IgD-negative memory B cell (primary cell): ENCODE measurements at regions not wholly inside any gene's neighbourhood (a gene's known extent, or its start where the extent isn't known, plus 50 kb on each side); places are given as distances from the start of the nearest gene placed in this dataset.

Source experiments
- H3K27ac Mint-ChIP-seq, 3 donors: one replicate each; pipeline ENCODE4 v1.8.0; 2020 to 2022; ENCODE audit warnings: mild to moderate bottlenecking in 3 of 3, mixed read lengths in 3 of 3, moderate library complexity in 1 of 3
- H3K27me3 Mint-ChIP-seq: one replicate; pipeline ENCODE4 v1.8.0; 2021; ENCODE audit warnings: mixed read lengths
- H3K36me3 Mint-ChIP-seq: one replicate; pipeline ENCODE4 v1.8.0; 2020; ENCODE audit warnings: mild to moderate bottlenecking, mixed read lengths
- H3K4me1 Mint-ChIP-seq, 3 donors: one replicate each; pipeline ENCODE4 v1.8.0; 2020 to 2022; ENCODE audit warnings: mixed read lengths in 3 of 3, mild to moderate bottlenecking in 1 of 3
- H3K4me3 Mint-ChIP-seq, 4 donors: one replicate each; pipeline ENCODE4 v1.8.0; 2020 to 2022; ENCODE audit warnings: mild to moderate bottlenecking in 4 of 4, mixed read lengths in 4 of 4, moderate library complexity in 3 of 4
- H3K9me3 Mint-ChIP-seq, 3 donors: one replicate each; pipeline ENCODE4 v1.8.0; 2020 to 2021; ENCODE audit warnings: mixed read lengths in 3 of 3, mild to moderate bottlenecking in 1 of 3

DNA sequence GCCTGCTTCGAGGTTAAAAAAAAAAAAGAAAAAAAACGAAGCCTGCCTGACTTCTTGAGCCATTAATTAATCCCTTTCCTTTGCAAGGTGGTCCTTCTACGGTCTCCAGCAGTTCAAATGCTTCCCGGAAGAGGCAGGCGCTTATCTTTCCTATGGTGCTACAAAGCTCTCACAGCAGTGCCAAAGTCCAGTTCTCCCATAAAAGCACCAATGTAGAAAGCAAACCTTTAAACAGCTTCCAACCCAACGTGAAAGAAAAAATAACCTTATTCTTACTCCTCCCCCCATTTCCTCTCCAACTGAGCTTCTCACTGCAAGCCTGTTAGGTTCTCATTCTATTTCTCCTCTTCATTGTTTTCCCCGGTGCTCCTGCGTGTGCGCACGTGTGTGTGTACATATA lies 317.4 kb upstream of the SOX11 start:
- Mint-ChIP-seq H3K36me3 (no peaks in the 10 kb centered on the region), H3K27me3 (no peaks in the 10 kb centered on the region), H3K4me3 (no peak overlapping the region), H3K4me1 (peaks cover 0 to 1% (median 0%) of the 10 kb centered on the region in 3 donors), H3K9me3 (peaks cover 0 to 6% (median 2%) of the 10 kb centered on the region in 3 donors), H3K27ac (no peak overlapping the region)

DNA sequence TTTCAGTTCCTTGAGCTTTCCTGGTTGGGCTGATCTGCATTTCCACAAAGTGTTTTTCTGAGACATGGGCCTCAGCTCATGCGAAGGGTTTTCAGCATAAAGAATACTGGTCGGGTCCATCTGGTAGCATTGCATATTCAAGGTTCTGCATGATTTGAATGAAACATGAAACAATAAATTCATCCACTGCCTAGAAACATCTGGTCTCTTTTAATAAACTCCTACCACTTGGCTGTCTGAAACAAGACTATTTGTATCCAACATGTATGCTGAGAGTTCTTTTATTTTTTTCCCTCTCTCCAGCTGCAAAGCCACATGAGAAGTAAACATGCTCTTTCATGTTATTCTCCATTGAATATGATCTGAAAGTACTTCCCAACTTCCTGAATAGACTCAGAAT lies 314.9 kb upstream of the SOX11 start:
- Mint-ChIP-seq H3K27me3 (no peaks in the 10 kb centered on the region), H3K4me3 (no peak overlapping the region), H3K36me3 (no peaks in the 10 kb centered on the region), H3K27ac (no peak overlapping the region), H3K9me3 (peaks cover 0 to 6% (median 2%) of the 10 kb centered on the region in 3 donors), H3K4me1 (peaks cover 0 to 1% (median 0%) of the 10 kb centered on the region in 3 donors)

GRCh38 chr2:5379811-5380210 lies 312.4 kb upstream of the SOX11 start:
- H3K36me3 Mint-ChIP-seq = no peaks in the 10 kb centered on the region
- peaks cover 0 to 1% (median 0%) of the 10 kb centered on the region in 3 donors for H3K4me1 Mint-ChIP-seq
- peak overlapping the region in 1 of 4 donors; percentile 24 for H3K4me3 Mint-ChIP-seq
- peaks cover 1 to 6% (median 2%) of the 10 kb centered on the region in 3 donors for H3K9me3 Mint-ChIP-seq
- no peak overlapping the region for H3K27ac Mint-ChIP-seq
- H3K27me3 Mint-ChIP-seq = no peaks in the 10 kb centered on the region

DNA sequence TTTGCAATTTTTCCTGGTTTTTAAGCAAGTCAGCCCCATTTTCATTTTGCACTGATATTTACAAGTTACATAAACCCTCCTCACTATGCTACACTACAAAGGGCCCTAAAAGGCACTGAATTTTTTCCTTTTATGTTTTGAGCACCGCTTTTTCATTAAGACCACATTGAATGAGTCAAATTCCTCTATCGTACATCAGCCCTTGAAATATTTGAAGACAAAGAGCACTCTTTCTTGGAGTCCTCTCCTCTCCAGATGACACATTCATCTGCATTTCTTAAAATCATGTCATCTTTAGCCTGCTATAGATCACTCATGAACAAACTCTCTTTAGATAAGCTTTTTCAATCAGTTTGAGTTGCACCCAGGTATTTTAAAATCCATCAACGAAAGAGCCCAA lies 306.6 kb upstream of the SOX11 start:
- Mint-ChIP-seq H3K27ac (no peak overlapping the region), H3K4me1 (no peaks in the 10 kb centered on the region), H3K9me3 (peaks cover 0 to 4% (median 4%) of the 10 kb centered on the region in 3 donors), H3K36me3 (no peaks in the 10 kb centered on the region), H3K27me3 (no peaks in the 10 kb centered on the region), H3K4me3 (no peak overlapping the region)

DNA sequence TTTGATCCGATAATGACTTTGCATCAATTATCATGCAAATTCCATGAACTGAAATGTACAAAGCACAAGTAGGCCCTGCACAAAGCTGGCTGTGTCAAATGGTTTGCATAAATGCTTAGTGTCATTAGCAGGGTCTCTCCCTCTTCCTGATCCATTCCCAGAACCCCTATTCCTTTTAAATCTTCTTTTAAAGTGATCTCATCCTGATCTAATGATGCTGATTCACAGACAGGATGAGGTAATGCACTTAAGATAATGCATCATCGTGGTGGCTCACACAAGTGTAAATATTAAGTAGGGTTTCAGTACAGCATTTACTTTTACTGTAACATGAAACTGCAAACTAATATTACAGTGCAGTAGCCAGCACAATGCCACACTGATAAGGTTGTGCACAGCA lies 304.8 kb upstream of the SOX11 start:
- H3K27ac Mint-ChIP-seq = no peak overlapping the region
- no peaks in the 10 kb centered on the region for H3K27me3 Mint-ChIP-seq
- H3K36me3 Mint-ChIP-seq = no peaks in the 10 kb centered on the region
- H3K4me3 Mint-ChIP-seq = no peak overlapping the region
- no peaks in the 10 kb centered on the region for H3K4me1 Mint-ChIP-seq
- H3K9me3 Mint-ChIP-seq = peaks cover 0 to 5% (median 4%) of the 10 kb centered on the region in 3 donors

- Mint-ChIP-seq H3K9me3 (peaks cover 2 to 4% (median 4%) of the 10 kb centered on the region in 3 donors), H3K27me3 (no peaks in the 10 kb centered on the region), H3K27ac (no peak overlapping the region), H3K4me1 (no peaks in the 10 kb centered on the region), H3K36me3 (no peaks in the 10 kb centered on the region), H3K4me3 (no peak overlapping the region)
Measured at GRCh38 chr2:5389740-5390139, 302.4 kb upstream of the SOX11 start.

DNA sequence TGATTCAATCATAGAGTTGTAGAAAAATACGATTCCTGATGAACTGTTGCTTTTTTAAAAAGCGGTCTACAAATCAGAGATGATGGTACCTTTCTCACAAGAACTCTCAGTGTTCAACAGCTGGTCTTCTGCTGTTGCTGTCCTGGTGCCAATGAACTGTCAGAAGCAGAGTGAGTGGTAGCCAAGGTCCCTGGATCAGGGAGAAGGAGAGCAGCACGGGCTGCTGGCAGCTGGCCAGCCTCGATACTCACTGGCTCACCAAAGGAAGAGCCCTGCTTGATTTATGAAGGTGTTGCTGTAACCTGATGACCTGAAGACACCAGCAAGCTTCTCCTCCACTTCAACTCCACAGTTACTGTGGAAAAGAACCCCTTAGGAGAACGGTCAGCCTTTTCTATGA lies 300.8 kb upstream of the SOX11 start:
- peaks cover 2 to 4% (median 4%) of the 10 kb centered on the region in 3 donors for H3K9me3 Mint-ChIP-seq
- no peak overlapping the region for H3K27ac Mint-ChIP-seq
- H3K4me3 Mint-ChIP-seq = no peak overlapping the region
- H3K4me1 Mint-ChIP-seq = no peaks in the 10 kb centered on the region
- H3K36me3 Mint-ChIP-seq = no peaks in the 10 kb centered on the region
- H3K27me3 Mint-ChIP-seq = no peaks in the 10 kb centered on the region

DNA sequence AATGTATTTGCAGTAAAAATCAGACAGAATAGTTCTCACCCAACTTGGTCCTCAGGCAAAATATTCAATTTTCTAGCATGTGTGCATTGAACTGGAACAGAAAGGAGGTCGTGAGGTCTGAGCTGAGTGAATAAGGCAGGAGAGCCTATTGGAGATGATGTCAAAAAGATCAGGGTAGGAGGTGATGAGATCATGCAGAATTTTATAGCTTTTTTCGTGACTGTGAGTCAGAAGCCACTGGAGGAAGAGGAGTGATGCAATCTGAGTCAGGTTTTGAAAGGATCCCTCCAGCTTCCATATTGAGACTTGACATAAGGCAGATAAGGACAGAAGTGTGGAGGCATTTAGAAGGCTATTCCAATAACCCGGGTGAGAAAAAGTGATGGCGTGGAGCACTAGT lies 299.5 kb upstream of the SOX11 start:
- Mint-ChIP-seq H3K27ac (no peak overlapping the region), H3K9me3 (peaks cover 2 to 4% (median 4%) of the 10 kb centered on the region in 3 donors), H3K4me3 (no peak overlapping the region), H3K36me3 (no peaks in the 10 kb centered on the region), H3K4me1 (no peaks in the 10 kb centered on the region), H3K27me3 (no peaks in the 10 kb centered on the region)

DNA sequence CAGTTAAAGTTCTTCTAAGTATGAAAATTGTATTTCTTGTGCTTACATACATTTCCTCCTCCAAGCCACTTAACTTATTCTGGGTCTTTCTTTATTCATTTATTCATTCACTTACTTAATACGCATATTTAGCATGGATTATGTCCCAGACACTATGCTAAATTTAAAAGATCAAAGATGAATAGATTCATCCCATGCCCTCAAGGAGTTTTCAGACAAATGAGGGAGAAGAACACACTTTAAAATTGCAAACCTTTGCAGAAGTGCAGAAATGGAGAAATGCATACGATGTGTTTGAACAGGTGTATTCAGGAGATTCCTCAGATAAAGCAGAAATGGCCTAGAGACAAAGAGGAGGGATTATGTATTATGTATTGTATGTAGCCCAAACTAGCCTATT lies 298.7 kb upstream of the SOX11 start:
- no peaks in the 10 kb centered on the region for H3K36me3 Mint-ChIP-seq
- peaks cover 2 to 4% (median 4%) of the 10 kb centered on the region in 3 donors for H3K9me3 Mint-ChIP-seq
- no peaks in the 10 kb centered on the region for H3K4me1 Mint-ChIP-seq
- no peaks in the 10 kb centered on the region for H3K27me3 Mint-ChIP-seq
- H3K27ac Mint-ChIP-seq = no peak overlapping the region
- H3K4me3 Mint-ChIP-seq = no peak overlapping the region

- Mint-ChIP-seq H3K36me3 (no peaks in the 10 kb centered on the region), H3K27me3 (no peaks in the 10 kb centered on the region), H3K27ac (no peak overlapping the region), H3K4me1 (no peaks in the 10 kb centered on the region), H3K4me3 (no peak overlapping the region), H3K9me3 (peaks cover 0 to 4% (median 1%) of the 10 kb centered on the region in 3 donors)
Measured at GRCh38 chr2:5394223-5394622, 298.0 kb upstream of the SOX11 start.

- Mint-ChIP-seq H3K9me3 (peaks cover 0 to 4% (median 2%) of the 10 kb centered on the region in 3 donors), H3K4me1 (no peaks in the 10 kb centered on the region), H3K27me3 (no peaks in the 10 kb centered on the region), H3K27ac (no peak overlapping the region), H3K4me3 (no peak overlapping the region), H3K36me3 (peaks cover 3% of the 10 kb centered on the region)
Measured at GRCh38 chr2:5401115-5401657, 291.0 kb upstream of the SOX11 start.

GRCh38 chr2:5403392-5403791 lies 288.8 kb upstream of the SOX11 start:
- Mint-ChIP-seq H3K36me3 (peaks cover 3% of the 10 kb centered on the region), H3K4me3 (no peak overlapping the region), H3K27ac (no peak overlapping the region), H3K4me1 (no peaks in the 10 kb centered on the region), H3K27me3 (no peaks in the 10 kb centered on the region), H3K9me3 (peaks cover 0 to 4% (median 0%) of the 10 kb centered on the region in 3 donors)

DNA sequence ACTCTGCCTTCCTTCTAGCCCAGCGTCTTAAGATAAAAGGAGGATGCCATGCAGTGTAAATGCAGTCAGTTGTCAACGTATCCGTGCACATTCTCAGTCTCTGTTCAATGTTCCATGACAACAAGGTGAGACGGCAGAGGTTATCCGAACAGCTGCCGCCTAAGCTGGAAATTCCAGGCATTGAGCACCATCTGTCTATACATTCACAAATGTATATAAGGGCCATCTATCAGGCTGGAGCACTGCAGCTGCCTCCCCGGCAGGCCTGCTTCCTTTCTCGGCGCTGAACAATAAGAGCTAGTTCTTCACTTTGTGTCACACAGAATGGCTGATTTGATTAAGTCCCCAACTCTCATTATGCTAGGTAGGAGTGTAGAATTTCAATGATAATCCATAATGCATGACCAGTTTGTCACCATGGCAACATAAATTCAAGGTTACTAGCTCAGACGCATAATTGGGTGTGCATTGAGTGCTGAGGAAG lies 282.2 kb upstream of the SOX11 start:
- H3K4me1 Mint-ChIP-seq = no peaks in the 10 kb centered on the region
- peaks cover 0 to 5% (median 0%) of the 10 kb centered on the region in 3 donors for H3K9me3 Mint-ChIP-seq
- no peak overlapping the region for H3K4me3 Mint-ChIP-seq
- peaks cover 2% of the 10 kb centered on the region for H3K36me3 Mint-ChIP-seq
- H3K27me3 Mint-ChIP-seq = peaks cover 3% of the 10 kb centered on the region
- no peak overlapping the region for H3K27ac Mint-ChIP-seq

GRCh38 chr2:5410991-5411700 lies 281.0 kb upstream of the SOX11 start:
- Mint-ChIP-seq H3K9me3 (peaks cover 0 to 5% (median 0%) of the 10 kb centered on the region in 3 donors), H3K27ac (no peak overlapping the region), H3K27me3 (peaks cover 3% of the 10 kb centered on the region), H3K4me1 (no peaks in the 10 kb centered on the region), H3K36me3 (peaks cover 2% of the 10 kb centered on the region), H3K4me3 (no peak overlapping the region)

DNA sequence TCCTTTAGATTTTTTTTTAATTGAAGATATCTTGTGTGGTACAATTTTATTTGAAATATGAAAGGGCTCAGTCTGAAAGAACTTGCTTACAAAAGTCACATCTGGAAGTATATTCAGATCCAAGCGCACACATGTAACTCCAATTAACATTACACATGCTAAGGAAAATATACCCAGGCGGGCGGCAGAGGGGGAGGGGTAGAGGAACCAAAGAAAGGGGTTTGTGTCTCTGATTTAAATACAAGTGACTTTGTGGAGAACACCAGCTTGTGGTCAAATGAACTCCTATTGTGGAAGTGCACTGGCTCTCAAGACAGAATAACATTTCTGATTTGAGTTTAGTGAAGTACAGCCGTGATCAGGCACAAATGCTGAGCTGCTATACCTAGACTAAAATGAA lies 280.2 kb upstream of the SOX11 start:
- Mint-ChIP-seq H3K9me3 (peaks cover 0 to 5% (median 0%) of the 10 kb centered on the region in 3 donors), H3K27ac (no peak overlapping the region), H3K27me3 (peaks cover 3% of the 10 kb centered on the region), H3K36me3 (peaks cover 2% of the 10 kb centered on the region), H3K4me3 (no peak overlapping the region), H3K4me1 (no peaks in the 10 kb centered on the region)

DNA sequence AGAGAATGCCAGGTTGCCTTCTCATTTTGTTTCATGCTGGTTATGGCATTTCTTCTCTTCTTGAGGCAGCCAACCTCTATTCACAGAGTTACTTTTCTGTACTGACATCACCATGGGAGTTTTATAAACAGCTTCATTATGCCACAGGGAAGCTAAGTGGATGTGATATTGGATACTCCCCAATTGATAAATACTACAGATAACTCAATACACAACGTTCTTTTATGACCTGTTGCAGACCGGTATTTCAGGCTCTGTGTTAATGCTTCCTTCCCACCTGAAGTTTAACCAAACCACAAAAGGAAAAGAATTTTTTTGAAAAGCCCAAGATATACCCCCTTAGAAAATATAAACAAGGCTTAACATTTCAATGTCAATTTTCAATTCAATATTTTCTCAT lies 258.3 kb upstream of the SOX11 start:
- Mint-ChIP-seq H3K27me3 (no peaks in the 10 kb centered on the region), H3K27ac (no peak overlapping the region), H3K4me3 (no peak overlapping the region)

More for the DNA sequence above, 258.3 kb upstream of the SOX11 start:
- no peaks in the 10 kb centered on the region for H3K4me1 Mint-ChIP-seq
- H3K9me3 Mint-ChIP-seq = peaks cover 0 to 2% (median 0%) of the 10 kb centered on the region in 3 donors
- no peaks in the 10 kb centered on the region for H3K36me3 Mint-ChIP-seq
